ENCODE measurements at regions not wholly inside any gene's neighbourhood (a gene's known extent, or its start where the extent isn't known, plus 50 kb on each side); places are given as distances from the start of the nearest gene placed in this dataset.

DNA sequence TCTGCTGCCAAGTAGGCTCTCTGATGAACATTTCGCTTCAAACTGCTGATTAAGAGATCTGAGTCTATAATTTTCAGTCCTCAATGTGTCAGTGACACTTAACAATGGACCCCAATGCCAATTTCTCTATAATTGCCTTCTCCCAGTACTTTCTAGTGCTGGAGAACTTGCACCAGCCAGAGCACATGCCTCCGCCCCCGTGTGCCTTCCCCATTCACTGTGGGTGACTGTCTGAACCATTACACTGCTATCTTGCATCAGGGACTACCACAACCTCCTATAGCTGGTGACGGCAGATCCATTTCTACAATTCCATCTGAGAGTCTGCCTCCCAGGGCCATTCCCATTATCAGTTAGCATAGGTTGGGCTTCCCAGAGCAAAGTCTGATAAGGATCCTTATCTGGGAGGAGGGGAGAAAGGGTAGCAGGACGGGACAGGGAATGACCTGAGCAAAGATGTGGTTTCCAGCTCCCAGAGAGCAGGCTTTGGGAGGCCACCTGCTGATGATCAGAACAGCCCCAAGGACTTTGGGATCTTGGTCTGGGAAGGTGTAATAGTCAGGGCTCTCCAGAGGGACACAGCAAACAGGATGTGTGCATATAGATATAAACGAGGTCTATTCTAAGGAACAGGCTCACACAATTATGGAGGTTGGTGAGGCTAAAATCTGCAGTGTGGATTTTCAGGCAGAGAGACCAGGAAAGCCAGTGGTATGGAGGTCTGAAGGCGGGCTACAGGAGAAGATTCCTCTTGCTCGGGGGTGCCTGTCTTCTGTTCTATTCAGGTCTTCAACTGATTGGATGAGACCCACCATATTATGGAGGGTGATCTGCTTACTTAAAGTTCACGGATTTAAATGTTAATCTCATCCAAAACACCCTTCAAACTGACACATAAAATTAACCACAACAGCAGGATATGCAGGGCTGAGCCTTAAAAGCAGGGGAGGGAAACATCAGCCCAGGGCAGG is 238.2 kb downstream of the PTPRU start:
- no peak for TF ChIP-seq TAF1 (IDR thresholded peaks at IDR 0.05; ENCODE audit: borderline replicate concordance, insufficient read depth, low read length)
- no peak for TF ChIP-seq SIN3A (IDR thresholded peaks at IDR 0.05; ENCODE audit: borderline replicate concordance, insufficient read depth, low read length)
- no peak for TF ChIP-seq FOXP2 (optimal IDR thresholded peaks at IDR 0.05; ENCODE audit: borderline replicate concordance, extremely low read depth, extremely low read length, insufficient read depth)

GRCh38 chr1:29473161-29473855 is 237.0 kb downstream of the PTPRU start:
- TF ChIP-seq FOXP2 (optimal IDR thresholded peaks at IDR 0.05; ENCODE audit: borderline replicate concordance, extremely low read depth, extremely low read length, insufficient read depth) (no peak), SIN3A (IDR thresholded peaks at IDR 0.05; ENCODE audit: borderline replicate concordance, insufficient read depth, low read length) (no peak), TAF1 (IDR thresholded peaks at IDR 0.05; ENCODE audit: borderline replicate concordance, insufficient read depth, low read length) (no peak), POLR2AphosphoS5 (IDR thresholded peaks at IDR 0.05; ENCODE audit: low read depth, low read length) (no peak)
- TF ChIP-seq, protein P1, sequence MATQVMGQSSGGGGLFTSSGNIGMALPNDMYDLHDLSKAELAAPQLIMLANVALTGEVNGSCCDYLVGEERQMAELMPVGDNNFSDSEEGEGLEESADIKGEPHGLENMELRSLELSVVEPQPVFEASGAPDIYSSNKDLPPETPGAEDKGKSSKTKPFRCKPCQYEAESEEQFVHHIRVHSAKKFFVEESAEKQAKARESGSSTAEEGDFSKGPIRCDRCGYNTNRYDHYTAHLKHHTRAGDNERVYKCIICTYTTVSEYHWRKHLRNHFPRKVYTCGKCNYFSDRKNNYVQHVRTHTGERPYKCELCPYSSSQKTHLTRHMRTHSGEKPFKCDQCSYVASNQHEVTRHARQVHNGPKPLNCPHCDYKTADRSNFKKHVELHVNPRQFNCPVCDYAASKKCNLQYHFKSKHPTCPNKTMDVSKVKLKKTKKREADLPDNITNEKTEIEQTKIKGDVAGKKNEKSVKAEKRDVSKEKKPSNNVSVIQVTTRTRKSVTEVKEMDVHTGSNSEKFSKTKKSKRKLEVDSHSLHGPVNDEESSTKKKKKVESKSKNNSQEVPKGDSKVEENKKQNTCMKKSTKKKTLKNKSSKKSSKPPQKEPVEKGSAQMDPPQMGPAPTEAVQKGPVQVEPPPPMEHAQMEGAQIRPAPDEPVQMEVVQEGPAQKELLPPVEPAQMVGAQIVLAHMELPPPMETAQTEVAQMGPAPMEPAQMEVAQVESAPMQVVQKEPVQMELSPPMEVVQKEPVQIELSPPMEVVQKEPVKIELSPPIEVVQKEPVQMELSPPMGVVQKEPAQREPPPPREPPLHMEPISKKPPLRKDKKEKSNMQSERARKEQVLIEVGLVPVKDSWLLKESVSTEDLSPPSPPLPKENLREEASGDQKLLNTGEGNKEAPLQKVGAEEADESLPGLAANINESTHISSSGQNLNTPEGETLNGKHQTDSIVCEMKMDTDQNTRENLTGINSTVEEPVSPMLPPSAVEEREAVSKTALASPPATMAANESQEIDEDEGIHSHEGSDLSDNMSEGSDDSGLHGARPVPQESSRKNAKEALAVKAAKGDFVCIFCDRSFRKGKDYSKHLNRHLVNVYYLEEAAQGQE (IDR thresholded peaks at IDR 0.05; ENCODE audit: insufficient read depth in 1 of 2, low read depth in 2 of 2, low read length in 2 of 2) = no peak

DNA sequence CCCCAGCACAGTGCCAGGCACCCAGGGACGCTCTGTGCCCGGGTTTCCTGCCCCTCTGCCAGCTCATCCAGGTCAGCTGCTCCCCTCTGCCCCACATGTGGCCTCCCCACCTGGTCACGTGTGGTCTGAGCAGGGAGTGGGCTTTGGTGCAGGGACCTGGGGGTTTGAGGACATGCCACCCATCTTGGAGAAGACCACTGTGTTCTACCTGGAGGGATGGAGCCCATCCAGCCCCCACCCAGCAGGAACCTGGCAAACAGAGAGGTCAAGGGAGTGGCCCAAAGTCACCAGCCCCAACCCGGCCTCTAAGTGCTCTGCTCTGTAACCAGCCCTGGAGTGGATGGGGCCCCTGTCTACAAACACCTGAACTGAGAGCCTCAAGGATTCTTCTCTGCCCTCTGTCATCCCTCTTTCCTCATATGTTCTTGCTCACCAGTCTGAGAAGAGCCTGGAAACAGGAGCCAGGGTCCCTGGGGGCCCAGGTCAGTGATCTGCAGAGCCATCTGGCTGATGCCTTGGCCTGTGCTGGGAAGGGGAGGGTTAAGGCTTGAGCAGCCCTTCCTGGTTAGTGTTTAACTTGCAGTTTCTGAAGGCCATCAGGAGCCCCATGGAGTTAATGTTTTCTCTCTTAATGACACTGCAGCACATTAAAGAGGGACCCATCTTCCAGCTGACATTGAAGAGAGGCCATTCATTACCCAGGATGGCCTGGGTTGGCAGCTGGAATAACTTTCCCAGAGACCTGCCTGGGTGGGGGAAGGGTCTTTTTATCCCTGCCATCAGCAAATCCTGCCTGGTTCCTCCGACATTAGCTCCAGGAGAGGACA is 235.4 kb downstream of the PTPRU start:
- TF ChIP-seq, protein P1 (IDR thresholded peaks at IDR 0.05; ENCODE audit: insufficient read depth in 1 of 2, low read depth in 2 of 2, low read length in 2 of 2) = no peak
- TF ChIP-seq POLR2AphosphoS5 (IDR thresholded peaks at IDR 0.05; ENCODE audit: low read depth, low read length) = no peak
- no peak for TF ChIP-seq TAF1 (IDR thresholded peaks at IDR 0.05; ENCODE audit: borderline replicate concordance, insufficient read depth, low read length)
- TF ChIP-seq SIN3A (IDR thresholded peaks at IDR 0.05; ENCODE audit: borderline replicate concordance, insufficient read depth, low read length) = no peak
- no peak for TF ChIP-seq FOXP2 (optimal IDR thresholded peaks at IDR 0.05; ENCODE audit: borderline replicate concordance, extremely low read depth, extremely low read length, insufficient read depth)

GRCh38 chr1:29470788-29471119 is 234.4 kb downstream of the PTPRU start:
- TF ChIP-seq FOXP2 (optimal IDR thresholded peaks at IDR 0.05; ENCODE audit: borderline replicate concordance, extremely low read depth, extremely low read length, insufficient read depth) (no peak), TAF1 (IDR thresholded peaks at IDR 0.05; ENCODE audit: borderline replicate concordance, insufficient read depth, low read length) (no peak), POLR2AphosphoS5 (IDR thresholded peaks at IDR 0.05; ENCODE audit: low read depth, low read length) (no peak), SIN3A (IDR thresholded peaks at IDR 0.05; ENCODE audit: borderline replicate concordance, insufficient read depth, low read length) (no peak)
- TF ChIP-seq, protein P1 (IDR thresholded peaks at IDR 0.05; ENCODE audit: insufficient read depth in 1 of 2, low read depth in 2 of 2, low read length in 2 of 2) = no peak

Data from PFSK-1 (cell line).